ENCODE measurements at regions not wholly inside any gene's neighbourhood (a gene's known extent, or its start where the extent isn't known, plus 50 kb on each side); places are given as distances from the start of the nearest gene placed in this dataset.

DNA sequence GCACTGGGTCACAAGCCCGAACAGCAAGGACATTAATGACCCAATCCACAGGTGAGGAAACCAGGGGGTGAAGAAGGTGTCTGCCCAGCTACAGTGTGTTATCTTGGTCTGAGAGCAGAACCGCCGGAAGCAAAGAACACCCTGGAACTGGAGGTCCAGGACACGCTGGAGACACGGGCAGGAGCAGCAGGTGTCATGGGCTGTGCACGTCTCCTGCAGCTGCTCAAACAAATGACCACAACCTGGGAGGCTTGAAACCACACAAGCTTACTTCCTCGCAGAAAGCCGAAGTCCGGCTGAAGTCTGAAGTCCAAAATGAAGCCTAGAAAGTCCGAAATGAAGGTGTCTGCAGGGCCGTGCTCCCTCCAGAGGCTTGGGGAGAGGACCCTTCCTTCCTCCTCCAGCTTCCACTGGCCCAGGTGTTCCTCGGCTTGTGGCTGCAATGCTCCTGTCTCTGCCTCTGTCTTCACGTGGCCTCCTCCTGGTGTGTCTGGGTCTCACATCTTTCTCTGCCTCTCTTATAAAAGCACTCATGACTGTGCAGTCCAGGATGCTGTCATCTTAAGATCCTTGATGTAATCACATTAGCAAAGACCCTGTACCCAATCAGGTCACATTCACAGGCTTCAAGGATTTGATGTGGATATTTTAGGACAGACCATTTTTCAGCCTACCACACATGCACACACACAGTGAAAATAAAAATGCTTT, 351.2 kb downstream of the C16orf95 start:
- Mint-ChIP-seq H3K27me3 (peaks cover 47% of the 10 kb centered on the region), H3K36me3 (ENCODE audit: insufficient read depth) (no peaks in the 10 kb centered on the region), H3K27ac (no peak overlapping the region), H3K4me3 (ENCODE audit: low read depth) (no peak overlapping the region), H3K9me3 (ENCODE audit: low read depth) (no peaks in the 10 kb centered on the region), H3K4me1 (ENCODE audit: low read depth) (peaks cover 9% of the 10 kb centered on the region)
- TF ChIP-seq, protein P1, sequence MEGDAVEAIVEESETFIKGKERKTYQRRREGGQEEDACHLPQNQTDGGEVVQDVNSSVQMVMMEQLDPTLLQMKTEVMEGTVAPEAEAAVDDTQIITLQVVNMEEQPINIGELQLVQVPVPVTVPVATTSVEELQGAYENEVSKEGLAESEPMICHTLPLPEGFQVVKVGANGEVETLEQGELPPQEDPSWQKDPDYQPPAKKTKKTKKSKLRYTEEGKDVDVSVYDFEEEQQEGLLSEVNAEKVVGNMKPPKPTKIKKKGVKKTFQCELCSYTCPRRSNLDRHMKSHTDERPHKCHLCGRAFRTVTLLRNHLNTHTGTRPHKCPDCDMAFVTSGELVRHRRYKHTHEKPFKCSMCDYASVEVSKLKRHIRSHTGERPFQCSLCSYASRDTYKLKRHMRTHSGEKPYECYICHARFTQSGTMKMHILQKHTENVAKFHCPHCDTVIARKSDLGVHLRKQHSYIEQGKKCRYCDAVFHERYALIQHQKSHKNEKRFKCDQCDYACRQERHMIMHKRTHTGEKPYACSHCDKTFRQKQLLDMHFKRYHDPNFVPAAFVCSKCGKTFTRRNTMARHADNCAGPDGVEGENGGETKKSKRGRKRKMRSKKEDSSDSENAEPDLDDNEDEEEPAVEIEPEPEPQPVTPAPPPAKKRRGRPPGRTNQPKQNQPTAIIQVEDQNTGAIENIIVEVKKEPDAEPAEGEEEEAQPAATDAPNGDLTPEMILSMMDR (IDR thresholded peaks at IDR 0.05; ENCODE audit: unreplicated experiment) = no peak
- no peak for DNase-seq (ENCODE audit: low spot score, unreplicated experiment)

GRCh38 chr16:86966777-86967176, 350.4 kb downstream of the C16orf95 start:
- H3K4me3 Mint-ChIP-seq (ENCODE audit: low read depth) = no peak overlapping the region
- TF ChIP-seq, protein P1 (IDR thresholded peaks at IDR 0.05; ENCODE audit: unreplicated experiment) = no peak
- H3K27me3 Mint-ChIP-seq = peaks cover 40% of the 10 kb centered on the region
- no peaks in the 10 kb centered on the region for H3K9me3 Mint-ChIP-seq (ENCODE audit: low read depth)
- no peak overlapping the region for H3K27ac Mint-ChIP-seq
- H3K36me3 Mint-ChIP-seq (ENCODE audit: insufficient read depth) = no peaks in the 10 kb centered on the region
- DNase-seq (ENCODE audit: low spot score, unreplicated experiment) = no peak
- peaks cover 9% of the 10 kb centered on the region for H3K4me1 Mint-ChIP-seq (ENCODE audit: low read depth)

GRCh38 chr16:86968866-86969265, 348.3 kb downstream of the C16orf95 start:
- Mint-ChIP-seq H3K4me3 (ENCODE audit: low read depth) (no peak overlapping the region), H3K9me3 (ENCODE audit: low read depth) (no peaks in the 10 kb centered on the region), H3K4me1 (ENCODE audit: low read depth) (peaks cover 2% of the 10 kb centered on the region), H3K27me3 (peaks cover 25% of the 10 kb centered on the region), H3K36me3 (ENCODE audit: insufficient read depth) (no peaks in the 10 kb centered on the region), H3K27ac (no peak overlapping the region)
- TF ChIP-seq, protein P1 (IDR thresholded peaks at IDR 0.05; ENCODE audit: unreplicated experiment) = no peak
- DNase-seq (ENCODE audit: low spot score, unreplicated experiment) = no peak

GRCh38 chr16:86969716-86970115, 347.5 kb downstream of the C16orf95 start:
- peaks cover 2% of the 10 kb centered on the region for H3K4me1 Mint-ChIP-seq (ENCODE audit: low read depth)
- no peak for DNase-seq (ENCODE audit: low spot score, unreplicated experiment)
- H3K27ac Mint-ChIP-seq = no peak overlapping the region
- H3K27me3 Mint-ChIP-seq = peaks cover 25% of the 10 kb centered on the region
- TF ChIP-seq, protein P1 (IDR thresholded peaks at IDR 0.05; ENCODE audit: unreplicated experiment) = no peak
- H3K4me3 Mint-ChIP-seq (ENCODE audit: low read depth) = no peak overlapping the region
- no peaks in the 10 kb centered on the region for H3K36me3 Mint-ChIP-seq (ENCODE audit: insufficient read depth)
- no peaks in the 10 kb centered on the region for H3K9me3 Mint-ChIP-seq (ENCODE audit: low read depth)

DNA sequence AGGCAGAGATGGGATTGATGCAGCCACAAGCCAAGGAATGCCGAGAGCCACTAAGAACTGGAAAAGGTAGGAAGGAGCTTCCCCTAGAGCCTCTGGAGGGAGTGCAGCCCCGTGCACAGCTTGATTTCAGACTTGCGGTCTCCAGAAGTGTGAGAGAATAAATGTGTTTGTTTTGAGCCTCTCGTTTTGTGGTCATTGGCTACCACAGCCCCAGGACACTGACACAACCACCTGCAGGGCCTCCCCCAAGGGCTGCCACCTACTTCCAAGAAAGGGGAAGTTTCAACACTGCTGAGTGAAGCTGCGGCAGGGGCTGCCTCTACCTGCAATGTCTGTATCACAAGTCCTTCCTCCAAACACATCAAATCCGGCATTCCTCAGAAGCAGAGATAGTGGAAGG, 346.9 kb downstream of the C16orf95 start:
- Mint-ChIP-seq H3K36me3 (ENCODE audit: insufficient read depth) (no peaks in the 10 kb centered on the region), H3K27ac (no peak overlapping the region), H3K9me3 (ENCODE audit: low read depth) (no peaks in the 10 kb centered on the region), H3K4me1 (ENCODE audit: low read depth) (peaks cover 2% of the 10 kb centered on the region), H3K27me3 (peaks cover 24% of the 10 kb centered on the region), H3K4me3 (ENCODE audit: low read depth) (no peak overlapping the region)
- DNase-seq (ENCODE audit: low spot score, unreplicated experiment) = no peak
- TF ChIP-seq, protein P1 (IDR thresholded peaks at IDR 0.05; ENCODE audit: unreplicated experiment) = no peak
